CD4-positive, alpha-beta T cell (primary cell): ENCODE measurements at regions not wholly inside any gene's neighbourhood (a gene's known extent, or its start where the extent isn't known, plus 50 kb on each side); places are given as distances from the start of the nearest gene placed in this dataset.

Experiments used
- ATAC-seq: fragments of 200-7000 bp; cut with Tn5 transposase; one replicate; pipeline ENCODE4 v1.10.0; 2022; ENCODE audit warnings: mild to moderate bottlenecking; ENCODE audit not compliant: poor library complexity
- CTCF ChIA-PET: fragments of 350-600 bp; sonication (Branson Sonifier 250); formaldehyde crosslinking; loops from one replicate; lab custom pipeline; 2021; ENCODE audit warnings: antibody characterized with exemption, inconsistent platforms; lab: Charles Lee
- POLR2A ChIA-PET: fragments of 350-600 bp; sonication (Branson Sonifier 250); formaldehyde crosslinking; loops from one replicate; lab custom pipeline; 2021; ENCODE audit warnings: antibody characterized with exemption, inconsistent platforms; lab: Charles Lee
- DNase-seq, 14 experiments: peaks; one replicate each; pipeline ENCODE4 v3.0.0-alpha.2; 2013 to 2020; ENCODE audit warnings: mixed read lengths in 2 of 14
- H3K27ac ChIP-seq, 2 donors: one replicate each; pipeline versions ENCODE4 v1.5.1 to v1.7.0; 2013; ENCODE audit warnings: low read length in 2 of 2, low read depth in 1 of 2, mild to moderate bottlenecking in 1 of 2
- H3K27me3 ChIP-seq, 2 experiments: 1 replicate in 1 of 2; 2 replicates in 1 of 2; pipeline versions ENCODE4 v1.6.1 to v1.7.0; 2013; ENCODE audit warnings: low read length in 2 of 2, control low read depth in 1 of 2, mild to moderate bottlenecking in 1 of 2, moderate library complexity in 1 of 2; ENCODE audit not compliant: insufficient read depth in 2 of 2, control insufficient read depth in 1 of 2
- H3K36me3 ChIP-seq: one replicate; pipeline ENCODE4 v1.6.1; 2013; ENCODE audit warnings: low read length, control low read depth; ENCODE audit not compliant: insufficient read depth
- H3K4me1 ChIP-seq: one replicate; pipeline ENCODE4 v1.6.1; 2013; ENCODE audit warnings: low read length, control low read depth; ENCODE audit not compliant: insufficient read depth
- H3K4me3 ChIP-seq: one replicate; pipeline ENCODE4 v1.5.1; 2013; ENCODE audit warnings: mild to moderate bottlenecking, low read length, moderate library complexity
- H3K9me3 ChIP-seq, 2 experiments: 1 replicate in 1 of 2; 2 replicates in 1 of 2; pipeline versions ENCODE4 v1.6.1 to v1.7.0; 2013; ENCODE audit warnings: low read length in 2 of 2, mild to moderate bottlenecking in 2 of 2, control low read depth in 1 of 2, moderate library complexity in 1 of 2; ENCODE audit not compliant: control insufficient read depth in 1 of 2, insufficient read depth in 1 of 2
- H3K27ac Mint-ChIP-seq: one replicate; pipeline ENCODE4 v1.8.0; 2020; ENCODE audit warnings: mixed read lengths
- H3K27me3 Mint-ChIP-seq: one replicate; pipeline ENCODE4 v1.8.0; 2021; ENCODE audit warnings: mixed read lengths
- H3K36me3 Mint-ChIP-seq: one replicate; pipeline ENCODE4 v1.8.0; 2021; ENCODE audit warnings: low read depth, mixed read lengths
- H3K4me1 Mint-ChIP-seq: one replicate; pipeline ENCODE4 v1.8.0; 2021; ENCODE audit warnings: low read depth, mixed read lengths
- H3K4me3 Mint-ChIP-seq: one replicate; pipeline ENCODE4 v1.8.0; 2020; ENCODE audit warnings: mild to moderate bottlenecking, mixed read lengths
- H3K9me3 Mint-ChIP-seq: one replicate; pipeline ENCODE4 v1.8.0; 2020; ENCODE audit warnings: mixed read lengths
- CTCF ChIP-seq: fragments of 200-600 bp; IDR thresholded peaks from one replicate; pipeline ENCODE4 v1.8.0; 2022; ENCODE audit warnings: antibody characterized with exemption, mild to moderate bottlenecking
- intact Hi-C, 2 experiments: fragments of 100-400 bp; cut with DNase I in 1 of 2; cut with micrococcal nuclease in 1 of 2; formaldehyde crosslinking; loops; one replicate each; pipeline versions ENCODE4 v1.15.1 to v1.9.0; 2023 to 2025; cut with DNase I, micrococcal nuclease

GRCh38 chr21:28740125-28740524 lies 252.6 kb downstream of the LTN1 start:
- intact Hi-C loops = no loop called here
- POLR2A ChIA-PET = no interaction called here
- Mint-ChIP-seq H3K27ac (no peak overlapping the region), H3K4me1 (no peaks in the 10 kb centered on the region), H3K36me3 (peaks cover 6% of the 10 kb centered on the region), H3K4me3 (no peak overlapping the region), H3K27me3 (no peaks in the 10 kb centered on the region), H3K9me3 (no peaks in the 10 kb centered on the region)
- ATAC-seq (no peak), DNase-seq (no peak)
- no peak for TF ChIP-seq CTCF
- Histone ChIP-seq H3K4me3 (no peak overlapping the region), H3K36me3 (no peaks in the 10 kb centered on the region), H3K4me1 (peaks cover under 1% of the 10 kb centered on the region), H3K27me3 (no peaks in the 10 kb centered on the region), H3K9me3 (no peaks in the 10 kb centered on the region), H3K27ac (no peak overlapping the region)
- CTCF ChIA-PET = no interaction called here

- Histone ChIP-seq H3K9me3 (no peaks in the 10 kb centered on the region), H3K36me3 (no peaks in the 10 kb centered on the region), H3K4me3 (no peak overlapping the region), H3K27ac (no peak overlapping the region), H3K4me1 (no peaks in the 10 kb centered on the region), H3K27me3 (no peaks in the 10 kb centered on the region)
- ATAC-seq (no peak), DNase-seq (no peak)
- peak overlapping the region; percentile 0 for H3K4me3 Mint-ChIP-seq
- H3K27me3 Mint-ChIP-seq = no peaks in the 10 kb centered on the region
- CTCF ChIA-PET = no interaction called here
- H3K36me3 Mint-ChIP-seq = peaks cover 6% of the 10 kb centered on the region
- intact Hi-C loops = no loop called here
- no peak for TF ChIP-seq CTCF
- POLR2A ChIA-PET = no interaction called here
- no peaks in the 10 kb centered on the region for H3K4me1 Mint-ChIP-seq
- H3K27ac Mint-ChIP-seq = no peak overlapping the region
- no peaks in the 10 kb centered on the region for H3K9me3 Mint-ChIP-seq
Measured at GRCh38 chr21:28738882-28739281, 253.8 kb downstream of the LTN1 start.

GRCh38 chr21:28738420-28738704 lies 254.3 kb downstream of the LTN1 start:
- no peaks in the 10 kb centered on the region for H3K36me3 ChIP-seq
- Mint-ChIP-seq H3K4me3 (no peak overlapping the region), H3K27ac (no peak overlapping the region), H3K27me3 (no peaks in the 10 kb centered on the region), H3K36me3 (peaks cover 6% of the 10 kb centered on the region), H3K9me3 (no peaks in the 10 kb centered on the region), H3K4me1 (no peaks in the 10 kb centered on the region)
- H3K9me3 ChIP-seq = no peaks in the 10 kb centered on the region
- ChIA-PET POLR2A (no interaction called here), CTCF (no interaction called here)
- TF ChIP-seq CTCF = no peak
- no peaks in the 10 kb centered on the region for H3K4me1 ChIP-seq
- intact Hi-C loops = no loop called here
- DNase-seq (no peak), ATAC-seq (no peak)
- no peak overlapping the region for H3K27ac ChIP-seq
- H3K4me3 ChIP-seq = no peak overlapping the region
- H3K27me3 ChIP-seq = no peaks in the 10 kb centered on the region
